ENCODE measurements at regions not wholly inside any gene's neighbourhood (a gene's known extent, or its start where the extent isn't known, plus 50 kb on each side); places are given as distances from the start of the nearest gene placed in this dataset.

GRCh38 chr10:111879969-111880368 is 303.6 kb downstream of the GPAM start:
- TF ChIP-seq CHD2 (IDR thresholded peaks at IDR 0.05; ENCODE audit: low read length, partially characterized antibody): no peak
- TF ChIP-seq RFX5 (IDR thresholded peaks at IDR 0.05): no peak
- TF ChIP-seq EP300 (IDR thresholded peaks at IDR 0.05): no peak
- TF ChIP-seq CTCF (IDR thresholded peaks at IDR 0.05): no peak
- TF ChIP-seq POLR2AphosphoS2 (conservative IDR thresholded peaks at IDR 0.05; ENCODE audit: low read length): no peak
- TF ChIP-seq REST (IDR thresholded peaks at IDR 0.05): no peak
- no peak for TF ChIP-seq ZNF302 (CRISPR knock-in tag; IDR thresholded peaks at IDR 0.05)
- TF ChIP-seq POLR2A (IDR thresholded peaks at IDR 0.05; ENCODE audit: low read length): no peak
- TF ChIP-seq SMC3 (IDR thresholded peaks at IDR 0.05): no peak
- no peak for TF ChIP-seq CEBPB (IDR thresholded peaks at IDR 0.05)
- TF ChIP-seq, protein P1, sequence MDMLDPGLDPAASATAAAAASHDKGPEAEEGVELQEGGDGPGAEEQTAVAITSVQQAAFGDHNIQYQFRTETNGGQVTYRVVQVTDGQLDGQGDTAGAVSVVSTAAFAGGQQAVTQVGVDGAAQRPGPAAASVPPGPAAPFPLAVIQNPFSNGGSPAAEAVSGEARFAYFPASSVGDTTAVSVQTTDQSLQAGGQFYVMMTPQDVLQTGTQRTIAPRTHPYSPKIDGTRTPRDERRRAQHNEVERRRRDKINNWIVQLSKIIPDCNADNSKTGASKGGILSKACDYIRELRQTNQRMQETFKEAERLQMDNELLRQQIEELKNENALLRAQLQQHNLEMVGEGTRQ (IDR thresholded peaks at IDR 0.05): no peak
- no peak for TF ChIP-seq JUN (IDR thresholded peaks at IDR 0.05)
- no peak for TF ChIP-seq MAZ (IDR thresholded peaks at IDR 0.05; ENCODE audit: borderline replicate concordance, low read depth, low read length)
